HG03460 (cell line): ENCODE measurements at regions not wholly inside any gene's neighbourhood (a gene's known extent, or its start where the extent isn't known, plus 50 kb on each side); places are given as distances from the start of the nearest gene placed in this dataset.
A peak's percentile ranks its signal among the peaks of the same experiment; 100 is the strongest.

ENCODE experiments used
- ATAC-seq: cut with Tn5 transposase; IDR thresholded peaks from one replicate; pipeline ENCODE4 v1.9.1; 2021; ENCODE audit not compliant: unreplicated experiment

- ATAC-seq: no peak
These were observed 78.0 kb upstream of the POU1F1 start for GRCh38 chr3:87354398-87354797.

DNA sequence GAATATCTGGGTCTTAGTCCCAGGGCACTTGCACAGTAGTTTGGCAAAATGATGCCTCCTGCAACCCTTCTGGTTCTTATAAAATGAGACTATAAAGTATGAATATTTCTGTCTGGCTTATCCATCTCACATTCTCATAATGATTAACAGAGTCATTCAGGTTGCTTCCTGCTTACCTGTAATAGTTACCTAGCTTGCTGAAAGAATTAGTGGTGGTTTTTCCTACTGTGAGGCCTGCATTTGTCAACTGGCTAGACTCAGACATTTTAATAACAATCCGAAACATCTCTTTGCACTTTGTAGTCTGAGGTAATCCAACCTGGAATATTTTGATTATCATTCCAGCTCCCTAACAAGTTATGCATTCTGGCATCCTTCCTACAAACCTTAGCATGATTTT, 75.6 kb upstream of the POU1F1 start:
- no peak for ATAC-seq

DNA sequence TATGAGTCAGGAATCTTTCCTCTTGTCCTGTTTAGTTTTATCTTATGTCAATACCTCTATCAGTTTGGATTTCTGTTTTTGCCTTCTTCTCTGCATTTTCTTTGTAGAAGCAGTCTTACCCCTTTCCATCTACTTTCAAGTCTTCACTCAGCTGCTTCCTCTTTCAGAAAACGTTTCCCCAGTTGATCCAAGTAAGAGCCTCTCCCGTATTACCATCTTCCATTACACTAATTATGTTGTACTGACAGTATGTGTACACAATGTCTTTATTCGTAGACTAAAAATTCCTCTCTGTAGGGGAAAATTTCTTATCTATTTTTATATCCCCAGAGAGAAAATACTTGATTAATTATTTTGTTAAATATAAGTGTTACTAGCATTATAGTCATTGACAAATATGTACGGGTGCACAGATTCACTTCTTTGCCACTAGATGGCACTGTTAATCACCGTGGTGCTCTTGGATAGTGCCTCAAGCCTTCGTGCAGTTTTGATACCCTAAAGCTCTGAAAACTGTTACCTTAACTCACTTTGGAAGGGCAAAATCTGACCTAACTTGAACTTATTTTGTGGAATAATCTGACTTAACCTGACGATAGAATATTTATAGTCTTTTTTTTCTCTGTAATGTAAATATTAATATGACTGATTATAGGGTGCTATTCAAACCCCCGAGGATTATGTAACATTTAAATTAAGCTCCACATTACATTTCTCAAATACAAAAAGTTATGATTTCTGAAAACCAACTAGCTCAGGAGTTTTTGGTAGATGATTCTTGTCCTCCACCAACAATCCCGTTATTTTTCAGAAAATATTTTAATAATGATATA, 74.2 kb upstream of the POU1F1 start:
- peak; percentile 95 for ATAC-seq

DNA sequence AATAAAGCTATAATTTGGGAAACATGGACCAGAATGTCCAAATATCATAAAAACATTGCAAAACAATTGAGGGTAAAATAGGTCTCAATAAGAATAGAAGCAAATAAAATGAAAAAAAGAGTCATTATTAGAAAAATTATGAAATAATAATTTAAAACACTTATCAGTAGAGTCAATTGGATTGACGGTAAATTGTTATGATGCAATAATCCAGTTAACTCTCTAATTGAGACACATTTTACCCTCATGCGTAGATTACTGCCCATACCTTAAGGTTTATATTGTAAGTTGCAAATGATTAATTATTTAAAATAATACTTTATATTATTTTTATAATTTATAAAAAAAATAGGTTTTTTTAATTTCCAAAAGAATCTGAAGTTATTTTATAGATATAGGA, 73.4 kb upstream of the POU1F1 start:
- no peak for ATAC-seq

GRCh38 chr3:87336761-87337160, 60.4 kb upstream of the POU1F1 start:
- no peak for ATAC-seq

- no peak for ATAC-seq
These were observed 59.5 kb upstream of the POU1F1 start for GRCh38 chr3:87335931-87336330.

- ATAC-seq: peak; percentile 77
These were observed 57.1 kb upstream of the POU1F1 start for GRCh38 chr3:87333393-87333892.

DNA sequence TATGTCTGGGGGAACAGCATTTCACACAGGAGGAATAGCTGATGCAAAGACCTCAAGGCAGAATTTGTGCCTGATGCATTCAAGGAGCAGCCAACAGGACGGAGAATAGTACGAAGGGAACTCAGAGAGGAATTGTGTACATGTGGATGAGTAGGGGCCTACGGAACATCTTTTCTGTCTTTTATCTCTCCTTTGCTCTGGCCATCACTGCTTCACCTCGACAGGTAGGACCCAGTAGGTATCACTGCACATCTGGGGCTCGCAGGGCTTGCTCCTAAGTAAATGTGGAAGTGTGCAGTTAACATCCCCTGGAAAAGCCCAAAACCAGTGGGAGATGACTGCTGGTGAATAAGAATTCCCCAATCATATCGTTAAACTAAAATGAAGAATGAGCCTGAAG, 56.4 kb upstream of the POU1F1 start:
- no peak for ATAC-seq

GRCh38 chr3:87329065-87329464, 52.7 kb upstream of the POU1F1 start:
- ATAC-seq: no peak
